BJ (cell line): ENCODE measurements at regions not wholly inside any gene's neighbourhood (a gene's known extent, or its start where the extent isn't known, plus 50 kb on each side); places are given as distances from the start of the nearest gene placed in this dataset.

Experiments used
- CTCF ChIA-PET: fragments of 350-600 bp; formaldehyde crosslinking; extraction: SDS; loops from one replicate; lab custom pipeline; 2021; ENCODE audit warnings: antibody characterized with exemption, inconsistent platforms; lab: Yijun Ruan, JAX
- POLR2A ChIA-PET: fragments of 300-600 bp; sonication (Branson Sonifier 250); formaldehyde crosslinking; extraction: SDS; loops from one replicate; lab custom pipeline; 2021; ENCODE audit warnings: antibody characterized with exemption; lab: Charles Lee
- DNase-seq: peaks from one replicate; pipeline ENCODE4 v3.0.0-alpha.2; 2011; ENCODE audit warnings: low read depth
- H3K27me3 ChIP-seq: 2 replicates; pipeline ENCODE4 v1.6.0; 2011; ENCODE audit warnings: low read length; ENCODE audit not compliant: control insufficient read depth, insufficient read depth
- H3K36me3 ChIP-seq: 2 replicates; pipeline ENCODE4 v1.5.1; 2011; ENCODE audit warnings: low read length; ENCODE audit not compliant: control insufficient read depth, insufficient read depth
- H3K4me3 ChIP-seq: 2 replicates; pipeline ENCODE4 v1.5.1; 2011; ENCODE audit warnings: low read depth, mild to moderate bottlenecking, control low read depth, low read length
- TF ChIP-seq, protein P1 (sequence below): IDR thresholded peaks from 2 replicates; pipeline ENCODE4 v1.5.1; 2011; ENCODE audit warnings: low read depth, mild to moderate bottlenecking, control low read depth, inconsistent platforms, low read length, moderate library complexity; ENCODE audit not compliant: insufficient read depth

DNA sequence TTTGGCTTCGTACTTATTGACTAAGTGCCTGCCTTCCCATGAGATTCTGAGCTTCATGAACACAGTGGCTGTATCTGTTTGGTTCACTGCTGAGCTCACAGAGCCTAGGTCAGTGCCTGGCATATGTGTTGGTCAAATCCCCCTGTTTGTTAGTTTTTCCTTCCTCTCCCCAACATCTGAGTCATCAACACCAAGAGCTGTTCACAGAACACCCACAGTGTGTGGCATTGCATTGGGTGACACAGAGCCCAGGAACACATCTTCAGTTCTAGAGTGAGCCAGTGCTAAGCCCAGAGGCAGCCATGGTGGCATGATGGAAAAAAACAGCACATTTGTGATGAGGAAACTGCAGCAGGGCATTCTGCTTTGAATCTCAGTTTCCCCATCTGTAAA lies 294.6 kb downstream of the SEC61B start:
- TF ChIP-seq, protein P1, sequence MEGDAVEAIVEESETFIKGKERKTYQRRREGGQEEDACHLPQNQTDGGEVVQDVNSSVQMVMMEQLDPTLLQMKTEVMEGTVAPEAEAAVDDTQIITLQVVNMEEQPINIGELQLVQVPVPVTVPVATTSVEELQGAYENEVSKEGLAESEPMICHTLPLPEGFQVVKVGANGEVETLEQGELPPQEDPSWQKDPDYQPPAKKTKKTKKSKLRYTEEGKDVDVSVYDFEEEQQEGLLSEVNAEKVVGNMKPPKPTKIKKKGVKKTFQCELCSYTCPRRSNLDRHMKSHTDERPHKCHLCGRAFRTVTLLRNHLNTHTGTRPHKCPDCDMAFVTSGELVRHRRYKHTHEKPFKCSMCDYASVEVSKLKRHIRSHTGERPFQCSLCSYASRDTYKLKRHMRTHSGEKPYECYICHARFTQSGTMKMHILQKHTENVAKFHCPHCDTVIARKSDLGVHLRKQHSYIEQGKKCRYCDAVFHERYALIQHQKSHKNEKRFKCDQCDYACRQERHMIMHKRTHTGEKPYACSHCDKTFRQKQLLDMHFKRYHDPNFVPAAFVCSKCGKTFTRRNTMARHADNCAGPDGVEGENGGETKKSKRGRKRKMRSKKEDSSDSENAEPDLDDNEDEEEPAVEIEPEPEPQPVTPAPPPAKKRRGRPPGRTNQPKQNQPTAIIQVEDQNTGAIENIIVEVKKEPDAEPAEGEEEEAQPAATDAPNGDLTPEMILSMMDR, result no peak
- no peak for DNase-seq
- no peaks in the 10 kb centered on the region for H3K27me3 ChIP-seq
- CTCF ChIA-PET, result no interaction called here
- POLR2A ChIA-PET, result no interaction called here
- no peaks in the 10 kb centered on the region for H3K36me3 ChIP-seq
- H3K4me3 ChIP-seq, result no peak overlapping the region

DNA sequence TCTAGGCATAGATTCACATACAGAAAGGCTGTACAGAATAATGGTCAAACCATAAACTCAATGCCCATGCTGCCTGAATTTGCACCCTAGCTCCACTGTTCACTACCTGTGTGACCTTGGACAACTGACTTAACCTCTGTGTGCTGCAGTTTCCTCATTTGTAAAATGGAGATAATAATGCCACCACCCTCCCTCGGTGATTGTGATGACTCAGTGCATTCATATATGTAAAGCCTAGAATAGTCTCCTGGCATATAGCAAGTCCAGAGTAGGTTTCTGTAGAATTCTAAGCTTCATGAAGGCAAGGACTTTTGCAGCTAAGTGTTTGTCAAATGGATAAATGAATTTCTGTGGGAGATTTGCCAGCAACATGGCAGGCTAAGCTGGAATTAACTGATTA lies 297.8 kb upstream of the NR4A3 start:
- TF ChIP-seq, protein P1, result no peak
- Histone ChIP-seq H3K36me3 (no peaks in the 10 kb centered on the region), H3K4me3 (no peak overlapping the region), H3K27me3 (no peaks in the 10 kb centered on the region)
- DNase-seq, result no peak
- POLR2A ChIA-PET, result no interaction called here
- CTCF ChIA-PET, result interaction anchor here (1.0 to 1.4 kb wide), 3 partner anchors 10 to 17 kb away, joined by 3 read pairs; no protein-coding TSS in a partner anchor

DNA sequence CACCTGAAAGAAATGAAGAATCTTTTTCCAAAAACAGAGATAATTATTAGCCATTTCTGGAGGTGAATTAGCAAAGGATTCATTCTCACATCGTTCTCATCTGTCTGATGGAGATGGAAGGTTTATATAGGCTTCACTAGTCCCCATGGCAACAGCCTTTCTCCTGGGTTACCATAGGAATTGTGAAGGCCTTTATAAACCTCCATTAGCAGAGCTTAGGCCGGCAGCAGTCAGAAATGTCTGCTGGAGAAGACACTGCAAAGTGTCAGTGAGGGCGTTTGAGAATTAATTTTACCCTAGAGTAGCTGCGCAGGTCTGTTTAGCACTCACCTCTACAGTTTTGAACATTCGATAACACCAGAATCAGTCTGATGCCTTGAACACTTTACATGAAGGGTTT lies 290.4 kb upstream of the NR4A3 start:
- CTCF ChIA-PET, result no interaction called here
- POLR2A ChIA-PET, result no interaction called here
- H3K27me3 ChIP-seq, result peaks cover 3% of the 10 kb centered on the region; the same call in 1 of the 2 replicates
- DNase-seq, result no peak
- H3K36me3 ChIP-seq, result no peaks in the 10 kb centered on the region
- TF ChIP-seq, protein P1, result no peak
- H3K4me3 ChIP-seq, result no peak overlapping the region

DNA sequence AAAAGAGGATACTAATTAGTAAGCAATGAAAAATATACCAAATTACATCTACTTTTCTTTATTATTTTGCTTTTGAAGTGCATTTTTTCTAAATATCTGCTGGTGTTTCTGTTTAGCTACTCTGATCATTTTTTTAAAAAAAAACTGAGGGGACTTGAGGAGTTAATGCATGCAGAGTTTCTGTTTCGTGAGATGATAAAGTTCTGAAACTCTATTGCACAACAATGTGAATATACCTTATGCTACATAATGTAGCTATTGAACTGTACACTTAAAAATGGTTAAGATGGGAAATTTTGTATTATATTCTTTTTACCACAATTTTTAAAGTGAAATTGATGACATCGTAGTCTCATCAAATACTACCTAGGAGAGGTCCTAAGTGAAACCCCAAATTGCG lies 288.3 kb upstream of the NR4A3 start:
- POLR2A ChIA-PET, result no interaction called here

DNA sequence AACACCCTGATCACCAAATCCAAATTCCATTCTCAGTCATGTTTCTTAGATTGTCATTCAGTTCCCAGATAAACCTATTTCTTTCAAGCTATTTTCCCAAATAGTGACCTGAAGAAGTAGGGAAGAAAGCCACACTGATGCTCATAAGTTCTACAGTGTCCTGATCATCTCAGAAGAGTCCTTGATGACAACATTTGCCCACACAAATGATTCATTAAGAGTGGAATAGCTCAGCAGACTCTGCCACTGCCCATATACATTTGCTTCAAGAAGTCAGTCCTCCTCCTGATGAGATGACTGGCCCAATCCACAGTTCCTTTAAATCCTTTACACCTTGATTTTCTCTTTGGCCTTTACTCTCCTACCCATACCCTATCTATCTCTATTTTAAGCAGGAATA lies 283.7 kb upstream of the NR4A3 start:
- no peak for DNase-seq
- TF ChIP-seq, protein P1, result no peak
- peaks cover 4% of the 10 kb centered on the region; the same call in 1 of the 2 replicates for H3K27me3 ChIP-seq
- ChIA-PET POLR2A (no interaction called here), CTCF (no interaction called here)
- H3K36me3 ChIP-seq, result no peaks in the 10 kb centered on the region
- H3K4me3 ChIP-seq, result no peak overlapping the region

More for the DNA sequence above, 288.3 kb upstream of the NR4A3 start:
- Histone ChIP-seq H3K4me3 (no peak overlapping the region), H3K36me3 (no peaks in the 10 kb centered on the region), H3K27me3 (peaks cover 4% of the 10 kb centered on the region; the same call in 1 of the 2 replicates)
- no peak for DNase-seq
- TF ChIP-seq, protein P1, result no peak
- CTCF ChIA-PET, result interaction anchor here (1.4 to 2.0 kb wide), 2 partner anchors 9 to 11 kb away, joined by 3 to 7 read pairs; no protein-coding TSS in a partner anchor
